GM12892 (cell line): ENCODE measurements at regions not wholly inside any gene's neighbourhood (a gene's known extent, or its start where the extent isn't known, plus 50 kb on each side); places are given as distances from the start of the nearest gene placed in this dataset.
"Not testable (repeated sequence)": the region's sequence is repeated elsewhere in the genome, so short reads cannot be mapped to it uniquely, and the experiment has no call there.

ENCODE experiments used
- DNase-seq: peaks from one replicate; pipeline ENCODE4 v3.0.0; 2011; ENCODE audit not compliant: insufficient read length
- FAIRE-seq: peaks from 2 replicates; lab custom pipeline; 2011; peaks lifted over from hg19 to GRCh38; lab: Jason Lieb, UNC
- POLR2A ChIP-seq: IDR thresholded peaks from 2 replicates; pipeline ENCODE4 v1.6.1; 2011; ENCODE audit warnings: low read depth, low read length, control low read depth
- POLR2AphosphoS5 ChIP-seq: IDR thresholded peaks from 2 replicates; pipeline ENCODE4 v1.6.1; 2011; ENCODE audit warnings: low read depth, low read length, control low read depth
- TAF1 ChIP-seq: IDR thresholded peaks from 2 replicates; pipeline ENCODE4 v1.6.1; 2011; ENCODE audit warnings: low read depth, mild to moderate bottlenecking, control low read depth, low read length, borderline replicate concordance

DNA sequence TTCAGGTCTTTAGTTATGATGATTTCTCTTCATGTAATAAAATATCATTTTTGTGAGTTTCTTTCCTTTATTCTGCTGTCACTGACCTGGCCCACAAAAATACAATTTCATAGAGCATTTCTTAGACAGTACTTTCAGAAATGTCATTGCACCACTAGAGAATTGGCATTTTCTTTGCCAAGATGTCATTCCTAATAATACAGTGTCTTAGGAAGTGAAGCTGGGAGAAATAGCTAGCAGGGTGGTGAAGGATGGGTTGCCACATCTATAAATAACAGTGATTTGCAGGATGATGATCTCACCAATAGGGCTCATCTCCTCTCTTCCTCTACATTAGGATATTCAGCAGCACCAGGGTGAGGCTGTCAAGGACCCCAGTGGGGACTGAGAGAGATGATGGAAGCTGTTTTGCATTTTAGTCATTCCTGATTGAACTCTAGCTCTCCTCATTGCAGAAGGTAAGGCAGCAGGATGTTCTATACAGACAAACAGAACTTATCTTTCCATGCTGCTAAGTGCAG lies 452.1 kb downstream of the NXPH1 start:
- FAIRE-seq = no peak
- no peak for DNase-seq
- no peak for TF ChIP-seq POLR2AphosphoS5
- TF ChIP-seq POLR2A = no peak
- no peak for TF ChIP-seq TAF1

DNA sequence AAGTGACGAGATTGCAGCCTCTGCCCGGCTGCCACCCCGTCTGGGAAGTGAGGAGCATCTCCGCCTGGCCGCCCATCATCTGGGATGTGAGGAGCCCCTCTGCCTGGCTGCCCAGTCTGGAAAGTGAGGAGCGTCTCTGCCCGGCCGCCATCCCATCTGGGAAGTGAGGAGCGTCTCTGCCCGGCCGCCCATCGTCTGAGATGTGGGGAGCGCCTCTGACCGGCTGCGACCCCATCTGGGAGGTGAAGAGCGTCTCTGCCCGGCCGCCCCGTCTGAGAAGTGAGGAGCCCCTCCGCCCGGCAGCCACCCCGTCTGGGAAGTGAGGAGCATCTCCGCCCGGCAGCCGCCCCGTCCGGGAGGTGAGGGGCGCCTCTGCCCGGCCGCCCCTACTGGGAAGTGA lies 456.9 kb downstream of the NXPH1 start:
- not testable (repeated sequence) for FAIRE-seq, DNase-seq

DNA sequence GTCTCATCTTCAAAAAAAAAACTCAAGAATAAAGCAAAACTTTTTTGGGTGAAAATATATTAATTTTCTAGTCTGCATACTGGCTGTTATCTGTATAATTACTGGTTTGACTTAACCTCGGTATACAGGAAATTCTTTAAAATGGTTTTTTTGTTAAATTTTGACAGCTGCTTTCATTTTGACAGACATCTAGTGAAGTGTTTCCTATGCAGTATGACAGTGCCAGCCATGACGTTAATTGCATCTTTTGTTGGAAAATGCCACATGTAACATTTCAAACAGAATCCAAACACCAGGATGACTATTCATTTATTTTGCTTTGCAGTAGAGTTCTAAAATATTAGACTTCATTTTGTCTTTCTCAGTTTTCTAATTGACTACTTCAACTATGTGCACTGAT lies 460.4 kb downstream of the NXPH1 start:
- TF ChIP-seq POLR2A (no peak), TAF1 (no peak), POLR2AphosphoS5 (no peak)
- DNase-seq (no peak), FAIRE-seq (no peak)

DNA sequence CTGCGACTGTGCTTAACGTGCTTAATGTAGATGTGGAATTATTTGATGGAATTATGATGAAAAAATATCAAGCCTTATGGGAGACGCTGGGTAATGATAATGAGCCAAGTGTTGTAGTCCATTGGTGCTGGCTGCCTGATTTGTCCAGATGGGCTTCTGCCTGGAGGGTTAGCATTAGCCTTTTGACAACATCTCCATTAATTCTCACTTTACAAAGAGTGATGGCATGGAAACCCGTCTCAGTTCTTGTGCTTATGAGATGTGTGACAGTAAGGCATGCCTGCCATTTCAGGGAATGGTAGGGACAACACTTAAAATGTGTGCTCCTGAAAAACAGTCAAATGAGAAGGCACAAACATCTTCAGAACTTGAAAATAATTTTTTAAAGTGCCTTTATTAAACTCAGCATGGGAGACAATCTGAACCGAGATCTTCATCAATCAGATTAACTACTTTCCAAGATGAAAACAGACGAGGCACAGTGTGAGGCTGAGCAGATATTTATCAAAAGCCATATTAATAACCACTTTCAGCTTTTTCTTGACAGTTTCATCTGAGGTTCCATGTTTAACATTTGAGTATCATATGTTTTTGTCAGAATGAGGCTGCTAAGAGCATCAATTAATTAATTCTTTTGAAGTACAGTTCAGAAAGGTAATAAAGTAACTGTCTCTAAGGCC lies 473.1 kb downstream of the NXPH1 start:
- TF ChIP-seq TAF1 = no peak
- TF ChIP-seq POLR2A = no peak
- TF ChIP-seq POLR2AphosphoS5 = no peak
- FAIRE-seq (no peak), DNase-seq (no peak)

DNA sequence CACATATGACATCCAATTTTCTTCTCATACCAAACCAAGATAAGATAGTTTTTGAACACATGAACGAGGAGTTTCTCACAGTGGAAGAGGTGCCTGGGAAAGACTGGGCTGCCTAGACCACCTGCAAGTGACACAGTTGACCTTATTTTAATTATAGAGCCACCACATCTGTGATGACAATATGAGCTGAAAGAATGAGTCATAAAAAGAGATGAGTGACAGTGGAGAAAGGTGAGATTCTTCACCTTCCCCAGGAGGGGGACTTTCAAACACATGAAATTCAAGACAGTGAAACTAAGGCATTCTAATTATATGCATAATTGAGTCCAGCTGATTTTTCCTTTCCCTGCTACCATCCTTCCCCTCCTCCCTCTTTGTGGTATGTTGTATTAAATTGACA lies 475.5 kb downstream of the NXPH1 start:
- no peak for FAIRE-seq
- TF ChIP-seq TAF1 = no peak
- no peak for TF ChIP-seq POLR2A
- TF ChIP-seq POLR2AphosphoS5 = no peak
- no peak for DNase-seq

DNA sequence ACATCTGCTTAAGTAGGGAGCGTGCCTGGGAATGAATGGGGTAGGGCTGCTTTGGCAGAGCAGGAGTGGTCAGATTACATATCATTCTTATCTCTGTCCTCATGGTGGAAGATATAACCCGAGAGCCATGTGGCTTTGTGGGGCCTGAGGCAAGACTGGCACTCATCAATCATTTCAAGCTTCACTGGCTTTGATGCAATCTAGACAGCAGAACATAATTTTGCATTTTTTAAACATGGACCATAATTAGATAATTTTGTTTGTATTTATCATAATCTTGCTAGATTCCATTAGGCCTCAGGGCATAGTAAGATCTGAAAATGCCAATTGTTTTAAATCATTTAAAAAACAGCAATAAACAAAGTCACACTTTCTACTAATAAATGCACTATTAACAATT lies 480.3 kb downstream of the NXPH1 start:
- FAIRE-seq (no peak), DNase-seq (no peak)
- TF ChIP-seq TAF1 (no peak), POLR2A (no peak), POLR2AphosphoS5 (no peak)

DNA sequence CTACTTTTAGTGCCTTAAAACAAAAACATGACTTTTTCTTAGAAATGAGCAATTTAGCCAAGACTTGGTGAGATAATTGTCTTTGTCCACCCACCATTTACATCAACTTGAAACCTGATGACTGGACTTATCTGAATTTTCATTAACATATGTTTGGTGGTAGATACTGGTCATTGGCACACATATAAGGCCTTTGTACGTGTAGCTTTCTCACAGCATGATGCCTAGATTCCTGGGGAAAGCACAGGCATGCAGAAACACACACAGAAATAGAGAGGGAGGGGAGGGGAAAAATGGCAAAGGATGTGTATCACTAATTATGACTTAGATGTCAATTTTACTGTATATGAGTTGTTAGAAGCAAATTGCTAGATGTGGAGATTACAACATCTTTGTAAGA lies 488.4 kb downstream of the NXPH1 start:
- TF ChIP-seq POLR2AphosphoS5 (no peak), TAF1 (no peak), POLR2A (no peak)
- no peak for FAIRE-seq

DNA sequence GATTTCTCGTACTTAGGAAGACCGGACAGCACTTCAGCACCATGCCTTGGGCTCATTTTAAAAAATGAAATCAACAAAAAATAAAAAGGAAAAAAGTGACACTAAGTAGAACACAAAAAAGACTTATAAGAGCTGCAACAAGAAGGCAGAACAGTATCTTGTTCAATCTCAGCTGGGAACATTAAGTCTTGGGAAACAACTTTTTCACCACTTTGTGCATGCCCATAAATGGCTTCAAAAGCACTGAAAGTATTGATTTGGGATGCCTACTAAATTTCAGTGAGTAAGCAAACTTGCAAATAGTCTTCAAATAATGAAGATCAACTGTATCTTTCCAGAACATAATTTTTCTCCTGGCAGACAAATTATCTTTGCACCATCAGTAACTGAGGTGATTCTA lies 489.3 kb downstream of the NXPH1 start:
- DNase-seq (no peak), FAIRE-seq (no peak)
- TF ChIP-seq TAF1 (no peak), POLR2A (no peak), POLR2AphosphoS5 (no peak)

More for the DNA sequence above, 488.4 kb downstream of the NXPH1 start:
- DNase-seq = no peak

DNA sequence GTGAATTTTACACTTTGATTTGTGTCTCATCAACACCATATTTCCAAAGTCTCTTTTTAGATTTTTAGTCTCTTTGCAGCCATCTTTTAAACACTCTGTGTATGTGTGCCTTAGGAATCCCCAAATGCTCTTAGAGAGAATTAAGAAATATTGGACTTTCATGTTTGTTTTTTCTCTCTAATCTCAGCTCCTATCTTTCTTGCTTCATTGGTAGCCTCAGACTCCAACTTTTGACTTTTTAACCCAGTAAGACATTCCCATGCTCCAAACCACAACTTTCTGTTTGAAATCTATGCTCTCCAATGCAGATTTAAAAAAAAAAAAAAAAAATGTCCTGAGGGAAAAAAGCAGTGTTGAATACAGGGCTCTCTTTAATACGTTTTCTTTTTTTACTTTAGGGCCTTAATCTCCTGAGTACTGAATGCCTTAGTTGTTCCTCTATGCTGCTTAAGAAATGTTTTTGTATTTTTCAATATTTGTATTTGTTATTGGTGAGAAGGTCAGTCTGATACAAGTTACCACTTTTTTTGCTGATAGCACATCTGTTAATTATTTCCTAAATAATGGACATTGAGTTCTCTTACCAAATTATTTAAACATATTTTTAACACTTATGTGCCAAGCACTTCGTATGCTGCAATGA lies 489.9 kb downstream of the NXPH1 start:
- FAIRE-seq (no peak), DNase-seq (no peak)
- TF ChIP-seq POLR2A (no peak), POLR2AphosphoS5 (no peak), TAF1 (no peak)

DNA sequence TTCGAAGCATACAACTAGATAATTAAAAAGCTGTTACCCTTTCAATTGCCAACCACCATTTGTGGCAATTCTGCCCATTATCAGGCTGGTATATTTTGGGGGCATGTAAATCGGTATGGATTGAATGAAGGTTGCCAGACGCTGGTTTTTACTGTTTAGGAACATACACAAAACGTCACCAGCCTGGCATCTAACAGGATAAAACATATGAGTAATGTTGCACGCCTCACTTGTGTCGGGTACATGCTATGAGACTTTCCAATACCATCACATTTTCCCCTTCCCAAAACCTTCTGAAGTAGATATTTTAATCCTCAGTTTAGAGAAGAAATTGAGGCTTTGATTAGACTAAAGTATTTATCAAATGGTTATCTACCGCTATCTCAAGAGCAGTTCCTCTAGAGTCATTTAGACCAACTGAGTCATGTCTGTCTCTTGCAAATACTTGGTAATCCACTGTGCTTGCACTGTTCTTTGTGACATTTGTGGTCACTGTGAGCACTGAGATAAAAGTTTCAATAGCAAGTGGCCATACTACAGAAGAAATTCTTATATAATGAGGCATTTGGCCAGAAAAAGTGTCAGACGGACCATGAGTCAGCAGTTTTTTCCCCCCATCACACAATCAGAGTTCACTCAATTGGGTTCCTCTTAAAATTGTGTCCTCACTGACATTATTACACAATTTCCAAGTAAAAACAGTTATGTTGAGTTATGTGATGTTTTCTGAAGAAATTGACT lies 498.7 kb downstream of the NXPH1 start:
- TF ChIP-seq POLR2A (no peak), POLR2AphosphoS5 (no peak), TAF1 (no peak)
- DNase-seq = no peak
- no peak for FAIRE-seq

DNA sequence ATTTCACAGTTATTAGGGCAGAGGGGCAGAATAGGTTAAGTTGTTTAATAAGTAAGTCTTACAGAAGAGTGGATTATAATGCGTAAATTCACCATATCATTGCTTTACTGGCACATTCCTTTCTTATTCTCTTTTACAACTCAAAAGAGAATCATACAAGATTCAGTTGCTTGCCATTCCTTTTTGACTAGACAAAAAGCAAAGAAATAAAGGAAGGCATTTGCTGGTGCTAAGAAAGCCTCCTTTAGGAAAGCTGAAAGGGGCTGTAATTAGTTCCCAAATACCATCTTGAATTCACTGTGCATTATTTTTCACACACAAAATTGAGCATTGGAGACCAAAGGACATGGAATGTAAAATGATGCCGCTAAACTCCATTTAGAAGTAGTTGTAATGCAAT lies 499.3 kb downstream of the NXPH1 start:
- FAIRE-seq (no peak), DNase-seq (no peak)
- no peak for TF ChIP-seq POLR2A
- no peak for TF ChIP-seq POLR2AphosphoS5
- no peak for TF ChIP-seq TAF1

DNA sequence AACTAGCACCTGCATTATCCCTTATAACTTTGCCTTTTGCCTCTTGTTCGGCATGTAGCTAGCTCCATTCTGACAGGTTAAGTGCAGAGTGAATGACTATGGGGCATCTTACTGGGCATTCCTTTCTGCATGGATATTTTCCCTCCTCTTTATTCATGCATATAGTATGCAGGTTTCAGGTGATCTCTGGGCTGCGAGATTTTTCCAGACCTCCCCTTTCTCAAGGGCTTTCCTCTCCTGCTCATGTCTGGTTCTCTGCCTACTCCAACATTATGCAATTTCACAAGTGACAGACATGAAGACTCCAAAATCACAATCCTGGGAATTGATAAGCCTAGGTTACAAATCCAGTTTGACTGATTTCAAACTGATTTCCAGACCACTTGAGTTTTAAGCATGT lies 503.8 kb downstream of the NXPH1 start:
- no peak for DNase-seq
- no peak for TF ChIP-seq POLR2A
- TF ChIP-seq TAF1 = no peak
- TF ChIP-seq POLR2AphosphoS5 = no peak
- no peak for FAIRE-seq
